Effector memory CD4-positive, alpha-beta T cell (primary cell): ENCODE measurements at regions not wholly inside any gene's neighbourhood (a gene's known extent, or its start where the extent isn't known, plus 50 kb on each side); places are given as distances from the start of the nearest gene placed in this dataset.

Experiments
- DNase-seq, 3 donors: peaks; one replicate each; pipeline ENCODE4 v3.0.0-alpha.2; 2020
- H3K27ac ChIP-seq: 2 replicates; pipeline ENCODE4 v1.7.0; 2013; ENCODE audit warnings: mild to moderate bottlenecking, low read length, moderate library complexity; ENCODE audit not compliant: insufficient read depth, poor library complexity, severe bottlenecking
- H3K27me3 ChIP-seq: replicated peaks from 2 replicates; pipeline ENCODE4 v1.7.0; 2013; ENCODE audit warnings: mild to moderate bottlenecking, low read length; ENCODE audit not compliant: insufficient read depth, control insufficient read depth, poor library complexity, severe bottlenecking
- H3K36me3 ChIP-seq: 2 replicates; pipeline ENCODE4 v1.7.0; 2013; ENCODE audit warnings: mild to moderate bottlenecking, low read length, moderate library complexity; ENCODE audit not compliant: control insufficient read depth, insufficient read depth
- H3K4me1 ChIP-seq: 2 replicates; pipeline ENCODE4 v1.7.0; 2013; ENCODE audit warnings: low read length, mild to moderate bottlenecking; ENCODE audit not compliant: control insufficient read depth, insufficient read depth, poor library complexity, severe bottlenecking
- H3K4me3 ChIP-seq: 2 replicates; pipeline ENCODE4 v1.7.0; 2013; ENCODE audit warnings: low read length, low read depth, mild to moderate bottlenecking; ENCODE audit not compliant: insufficient read depth, poor library complexity, severe bottlenecking
- H3K9me3 ChIP-seq: 2 replicates; pipeline ENCODE4 v1.7.0; 2013; ENCODE audit warnings: mild to moderate bottlenecking, low read length, moderate library complexity; ENCODE audit not compliant: control insufficient read depth

- H3K4me1 ChIP-seq: no peaks in the 10 kb centered on the region
- no peak overlapping the region for H3K4me3 ChIP-seq
- DNase-seq: no peak
- H3K27ac ChIP-seq: no peak overlapping the region
- H3K27me3 ChIP-seq: no peaks in the 10 kb centered on the region
- no peaks in the 10 kb centered on the region for H3K36me3 ChIP-seq
- no peaks in the 10 kb centered on the region for H3K9me3 ChIP-seq
Observed at GRCh38 chr4:181259081-181259709, 984.0 kb upstream of the TENM3 start.

GRCh38 chr4:181261279-181261678 lies 981.9 kb upstream of the TENM3 start:
- Histone ChIP-seq H3K36me3 (no peaks in the 10 kb centered on the region), H3K4me1 (no peaks in the 10 kb centered on the region), H3K9me3 (no peaks in the 10 kb centered on the region), H3K27ac (no peak overlapping the region), H3K4me3 (no peak overlapping the region), H3K27me3 (no peaks in the 10 kb centered on the region)
- no peak for DNase-seq

- no peak for DNase-seq
- H3K9me3 ChIP-seq: no peaks in the 10 kb centered on the region
- no peaks in the 10 kb centered on the region for H3K4me1 ChIP-seq
- H3K27me3 ChIP-seq: no peaks in the 10 kb centered on the region
- H3K4me3 ChIP-seq: no peak overlapping the region
- no peaks in the 10 kb centered on the region for H3K36me3 ChIP-seq
- no peak overlapping the region for H3K27ac ChIP-seq
Observed at GRCh38 chr4:181264893-181265292, 978.3 kb upstream of the TENM3 start.

- H3K36me3 ChIP-seq: no peaks in the 10 kb centered on the region
- H3K9me3 ChIP-seq: no peaks in the 10 kb centered on the region
- H3K4me1 ChIP-seq: no peaks in the 10 kb centered on the region
- no peaks in the 10 kb centered on the region for H3K27me3 ChIP-seq
- no peak overlapping the region for H3K27ac ChIP-seq
- no peak for DNase-seq
- H3K4me3 ChIP-seq: no peak overlapping the region
Observed at GRCh38 chr4:181265370-181265769, 977.8 kb upstream of the TENM3 start.

GRCh38 chr4:181271116-181271640 lies 972.0 kb upstream of the TENM3 start:
- no peaks in the 10 kb centered on the region for H3K36me3 ChIP-seq
- H3K4me3 ChIP-seq: no peak overlapping the region
- no peaks in the 10 kb centered on the region for H3K9me3 ChIP-seq
- H3K27me3 ChIP-seq: no peaks in the 10 kb centered on the region
- H3K4me1 ChIP-seq: no peaks in the 10 kb centered on the region
- DNase-seq: no peak
- no peak overlapping the region for H3K27ac ChIP-seq

- Histone ChIP-seq H3K4me3 (no peak overlapping the region), H3K27me3 (no peaks in the 10 kb centered on the region), H3K4me1 (no peaks in the 10 kb centered on the region), H3K36me3 (no peaks in the 10 kb centered on the region), H3K9me3 (no peaks in the 10 kb centered on the region), H3K27ac (no peak overlapping the region)
- DNase-seq: no peak
Observed at GRCh38 chr4:181272422-181272821, 970.8 kb upstream of the TENM3 start.

- DNase-seq: no peak
- Histone ChIP-seq H3K4me3 (no peak overlapping the region), H3K27ac (no peak overlapping the region), H3K36me3 (no peaks in the 10 kb centered on the region), H3K4me1 (no peaks in the 10 kb centered on the region), H3K9me3 (no peaks in the 10 kb centered on the region), H3K27me3 (no peaks in the 10 kb centered on the region)
Observed at GRCh38 chr4:181278941-181279340, 964.3 kb upstream of the TENM3 start.

GRCh38 chr4:181281451-181281850 lies 961.8 kb upstream of the TENM3 start:
- Histone ChIP-seq H3K27me3 (no peaks in the 10 kb centered on the region), H3K4me1 (no peaks in the 10 kb centered on the region)
- DNase-seq: no peak

GRCh38 chr4:181289198-181289597 lies 954.0 kb upstream of the TENM3 start:
- H3K27me3 ChIP-seq: no peaks in the 10 kb centered on the region
- no peak for DNase-seq
- no peak overlapping the region for H3K4me3 ChIP-seq
- H3K27ac ChIP-seq: no peak overlapping the region
- H3K4me1 ChIP-seq: no peaks in the 10 kb centered on the region
- no peaks in the 10 kb centered on the region for H3K36me3 ChIP-seq
- no peaks in the 10 kb centered on the region for H3K9me3 ChIP-seq

More at GRCh38 chr4:181281451-181281850, 961.8 kb upstream of the TENM3 start:
- Histone ChIP-seq H3K9me3 (no peaks in the 10 kb centered on the region), H3K36me3 (no peaks in the 10 kb centered on the region), H3K4me3 (no peak overlapping the region), H3K27ac (no peak overlapping the region)

- DNase-seq: no peak
- H3K27me3 ChIP-seq: no peaks in the 10 kb centered on the region
- no peaks in the 10 kb centered on the region for H3K36me3 ChIP-seq
- H3K4me1 ChIP-seq: no peaks in the 10 kb centered on the region
- H3K4me3 ChIP-seq: no peak overlapping the region
- no peak overlapping the region for H3K27ac ChIP-seq
- no peaks in the 10 kb centered on the region for H3K9me3 ChIP-seq
Observed at GRCh38 chr4:181291615-181292014, 951.6 kb upstream of the TENM3 start.
